ENCODE measurements at regions not wholly inside any gene's neighbourhood (a gene's known extent, or its start where the extent isn't known, plus 50 kb on each side); places are given as distances from the start of the nearest gene placed in this dataset.

- Histone ChIP-seq H3K27me3 (ENCODE audit: control insufficient read depth in 3 of 3, insufficient read depth in 3 of 3, low read length in 3 of 3) (no peaks in the 10 kb centered on the region), H3K9me3 (ENCODE audit: control insufficient read depth in 2 of 2, insufficient read depth in 1 of 2, low read depth in 1 of 2, low read length in 1 of 2) (no peaks in the 10 kb centered on the region), H3K4me3 (ENCODE audit: low read depth in 1 of 3, low read length in 3 of 3) (no peak overlapping the region), H3K36me3 (ENCODE audit: control insufficient read depth in 3 of 3, insufficient read depth in 2 of 3, low read depth in 1 of 3, low read length in 3 of 3) (no peaks in the 10 kb centered on the region), H3K27ac (ENCODE audit: low read depth in 1 of 3, low read length in 2 of 3) (no peak overlapping the region), H3K4me1 (ENCODE audit: control insufficient read depth in 3 of 3, insufficient read depth in 2 of 3, low read depth in 1 of 3, low read length in 2 of 3) (no peaks in the 10 kb centered on the region)
- FAIRE-seq (no peak), DNase-seq (no peak)
- 32 to 71% (median 37%) methylated on average over 3 of the region's 3 CpGs for WGBS, 3 donors
Measured at GRCh38 chr9:81384911-81385310, 304.4 kb downstream of the TLE1 start.

- FAIRE-seq (no peak), DNase-seq (no peak)
- no peaks in the 10 kb centered on the region for H3K4me1 ChIP-seq (ENCODE audit: control insufficient read depth in 3 of 3, insufficient read depth in 2 of 3, low read depth in 1 of 3, low read length in 2 of 3)
- H3K9me3 ChIP-seq (ENCODE audit: control insufficient read depth in 2 of 2, insufficient read depth in 1 of 2, low read depth in 1 of 2, low read length in 1 of 2), result no peaks in the 10 kb centered on the region
- H3K27ac ChIP-seq (ENCODE audit: low read depth in 1 of 3, low read length in 2 of 3), result no peak overlapping the region
- H3K27me3 ChIP-seq (ENCODE audit: control insufficient read depth in 3 of 3, insufficient read depth in 3 of 3, low read length in 3 of 3), result no peaks in the 10 kb centered on the region
- H3K36me3 ChIP-seq (ENCODE audit: control insufficient read depth in 3 of 3, insufficient read depth in 2 of 3, low read depth in 1 of 3, low read length in 3 of 3), result no peaks in the 10 kb centered on the region
- H3K4me3 ChIP-seq (ENCODE audit: low read depth in 1 of 3, low read length in 3 of 3), result no peak overlapping the region
Measured at GRCh38 chr9:81382281-81382680, 307.1 kb downstream of the TLE1 start.

- Histone ChIP-seq H3K27ac (ENCODE audit: low read depth in 1 of 3, low read length in 2 of 3) (no peak overlapping the region), H3K4me3 (ENCODE audit: low read depth in 1 of 3, low read length in 3 of 3) (no peak overlapping the region), H3K4me1 (ENCODE audit: control insufficient read depth in 3 of 3, insufficient read depth in 2 of 3, low read depth in 1 of 3, low read length in 2 of 3) (no peaks in the 10 kb centered on the region), H3K36me3 (ENCODE audit: control insufficient read depth in 3 of 3, insufficient read depth in 2 of 3, low read depth in 1 of 3, low read length in 3 of 3) (no peaks in the 10 kb centered on the region), H3K9me3 (ENCODE audit: control insufficient read depth in 2 of 2, insufficient read depth in 1 of 2, low read depth in 1 of 2, low read length in 1 of 2) (no peaks in the 10 kb centered on the region), H3K27me3 (ENCODE audit: control insufficient read depth in 3 of 3, insufficient read depth in 3 of 3, low read length in 3 of 3) (no peaks in the 10 kb centered on the region)
- DNase-seq (no peak), FAIRE-seq (no peak)
- WGBS, 3 donors, result 53 to 76% (median 55%) methylated on average over 3 of the region's 3 CpGs
Measured at GRCh38 chr9:81381694-81382093, 307.7 kb downstream of the TLE1 start.

- 68 to 78% (median 71%) methylated on average over 9 of the region's 9 CpGs for WGBS, 3 donors
Measured at GRCh38 chr9:81380504-81381359, 308.6 kb downstream of the TLE1 start.

GRCh38 chr9:81379655-81380054 lies 309.7 kb downstream of the TLE1 start:
- FAIRE-seq (no peak), DNase-seq (no peak)
- 50 to 68% (median 53%) methylated on average over 1 of the region's 1 CpG for WGBS, 3 donors

More at GRCh38 chr9:81380504-81381359, 308.6 kb downstream of the TLE1 start:
- DNase-seq (no peak), FAIRE-seq (no peak)
- no peaks in the 10 kb centered on the region for H3K27me3 ChIP-seq (ENCODE audit: control insufficient read depth in 3 of 3, insufficient read depth in 3 of 3, low read length in 3 of 3)
- no peak overlapping the region for H3K4me3 ChIP-seq (ENCODE audit: low read depth in 1 of 3, low read length in 3 of 3)
- no peak overlapping the region for H3K27ac ChIP-seq (ENCODE audit: low read depth in 1 of 3, low read length in 2 of 3)
- no peaks in the 10 kb centered on the region for H3K4me1 ChIP-seq (ENCODE audit: control insufficient read depth in 3 of 3, insufficient read depth in 2 of 3, low read depth in 1 of 3, low read length in 2 of 3)
- H3K36me3 ChIP-seq (ENCODE audit: control insufficient read depth in 3 of 3, insufficient read depth in 2 of 3, low read depth in 1 of 3, low read length in 3 of 3), result no peaks in the 10 kb centered on the region
- no peaks in the 10 kb centered on the region for H3K9me3 ChIP-seq (ENCODE audit: control insufficient read depth in 2 of 2, insufficient read depth in 1 of 2, low read depth in 1 of 2, low read length in 1 of 2)

GRCh38 chr9:81377921-81378320 lies 311.4 kb downstream of the TLE1 start:
- no peaks in the 10 kb centered on the region for H3K9me3 ChIP-seq (ENCODE audit: control insufficient read depth in 2 of 2, insufficient read depth in 1 of 2, low read depth in 1 of 2, low read length in 1 of 2)
- H3K27me3 ChIP-seq (ENCODE audit: control insufficient read depth in 3 of 3, insufficient read depth in 3 of 3, low read length in 3 of 3), result no peaks in the 10 kb centered on the region
- WGBS, 3 donors, result 69 to 90% (median 78%) methylated on average over 1 of the region's 1 CpG
- DNase-seq (no peak), FAIRE-seq (no peak)
- H3K4me1 ChIP-seq (ENCODE audit: control insufficient read depth in 3 of 3, insufficient read depth in 2 of 3, low read depth in 1 of 3, low read length in 2 of 3), result no peaks in the 10 kb centered on the region
- H3K36me3 ChIP-seq (ENCODE audit: control insufficient read depth in 3 of 3, insufficient read depth in 2 of 3, low read depth in 1 of 3, low read length in 3 of 3), result no peaks in the 10 kb centered on the region
- no peak overlapping the region for H3K27ac ChIP-seq (ENCODE audit: low read depth in 1 of 3, low read length in 2 of 3)
- H3K4me3 ChIP-seq (ENCODE audit: low read depth in 1 of 3, low read length in 3 of 3), result no peak overlapping the region

More at GRCh38 chr9:81379655-81380054, 309.7 kb downstream of the TLE1 start:
- no peak overlapping the region for H3K27ac ChIP-seq (ENCODE audit: low read depth in 1 of 3, low read length in 2 of 3)
- H3K27me3 ChIP-seq (ENCODE audit: control insufficient read depth in 3 of 3, insufficient read depth in 3 of 3, low read length in 3 of 3), result no peaks in the 10 kb centered on the region
- H3K4me1 ChIP-seq (ENCODE audit: control insufficient read depth in 3 of 3, insufficient read depth in 2 of 3, low read depth in 1 of 3, low read length in 2 of 3), result no peaks in the 10 kb centered on the region
- H3K4me3 ChIP-seq (ENCODE audit: low read depth in 1 of 3, low read length in 3 of 3), result no peak overlapping the region
- no peaks in the 10 kb centered on the region for H3K36me3 ChIP-seq (ENCODE audit: control insufficient read depth in 3 of 3, insufficient read depth in 2 of 3, low read depth in 1 of 3, low read length in 3 of 3)
- no peaks in the 10 kb centered on the region for H3K9me3 ChIP-seq (ENCODE audit: control insufficient read depth in 2 of 2, insufficient read depth in 1 of 2, low read depth in 1 of 2, low read length in 1 of 2)

GRCh38 chr9:81377320-81377719 lies 312.0 kb downstream of the TLE1 start:
- FAIRE-seq, result no peak
- 54 to 75% (median 59%) methylated on average over 2 of the region's 2 CpGs for WGBS, 3 donors
- H3K9me3 ChIP-seq (ENCODE audit: control insufficient read depth in 2 of 2, insufficient read depth in 1 of 2, low read depth in 1 of 2, low read length in 1 of 2), result no peaks in the 10 kb centered on the region
- no peak for DNase-seq
- no peaks in the 10 kb centered on the region for H3K36me3 ChIP-seq (ENCODE audit: control insufficient read depth in 3 of 3, insufficient read depth in 2 of 3, low read depth in 1 of 3, low read length in 3 of 3)
- H3K4me3 ChIP-seq (ENCODE audit: low read depth in 1 of 3, low read length in 3 of 3), result no peak overlapping the region
- no peak overlapping the region for H3K27ac ChIP-seq (ENCODE audit: low read depth in 1 of 3, low read length in 2 of 3)
- no peaks in the 10 kb centered on the region for H3K4me1 ChIP-seq (ENCODE audit: control insufficient read depth in 3 of 3, insufficient read depth in 2 of 3, low read depth in 1 of 3, low read length in 2 of 3)
- no peaks in the 10 kb centered on the region for H3K27me3 ChIP-seq (ENCODE audit: control insufficient read depth in 3 of 3, insufficient read depth in 3 of 3, low read length in 3 of 3)

- no peak overlapping the region for H3K4me3 ChIP-seq (ENCODE audit: low read depth in 1 of 3, low read length in 3 of 3)
- FAIRE-seq, result no peak
- no peaks in the 10 kb centered on the region for H3K9me3 ChIP-seq (ENCODE audit: control insufficient read depth in 2 of 2, insufficient read depth in 1 of 2, low read depth in 1 of 2, low read length in 1 of 2)
- DNase-seq, result no peak
- no peaks in the 10 kb centered on the region for H3K27me3 ChIP-seq (ENCODE audit: control insufficient read depth in 3 of 3, insufficient read depth in 3 of 3, low read length in 3 of 3)
- no peaks in the 10 kb centered on the region for H3K36me3 ChIP-seq (ENCODE audit: control insufficient read depth in 3 of 3, insufficient read depth in 2 of 3, low read depth in 1 of 3, low read length in 3 of 3)
- H3K4me1 ChIP-seq (ENCODE audit: control insufficient read depth in 3 of 3, insufficient read depth in 2 of 3, low read depth in 1 of 3, low read length in 2 of 3), result no peaks in the 10 kb centered on the region
- WGBS, 3 donors, result 60 to 63% (median 60%) methylated on average over 10 of the region's 10 CpGs
- no peak overlapping the region for H3K27ac ChIP-seq (ENCODE audit: low read depth in 1 of 3, low read length in 2 of 3)
Measured at GRCh38 chr9:81375187-81376100, 313.9 kb downstream of the TLE1 start.
